Stimulated activated CD8-positive, alpha-beta memory T cell treated with anti-CD3 and anti-CD28 coated beads, Interleukin-2, amount 100 ng/mL, for 1 hour (primary cell): ENCODE measurements at regions not wholly inside any gene's neighbourhood (a gene's known extent, or its start where the extent isn't known, plus 50 kb on each side); places are given as distances from the start of the nearest gene placed in this dataset.
"Not testable (repeated sequence)": the region's sequence is repeated elsewhere in the genome, so short reads cannot be mapped to it uniquely, and the experiment has no call there.

Experiments
- DNase-seq, 2 donors: peaks; one replicate each; pipeline ENCODE4 v3.0.0-alpha.2; 2020; ENCODE audit warnings: low read depth in 2 of 2

DNA sequence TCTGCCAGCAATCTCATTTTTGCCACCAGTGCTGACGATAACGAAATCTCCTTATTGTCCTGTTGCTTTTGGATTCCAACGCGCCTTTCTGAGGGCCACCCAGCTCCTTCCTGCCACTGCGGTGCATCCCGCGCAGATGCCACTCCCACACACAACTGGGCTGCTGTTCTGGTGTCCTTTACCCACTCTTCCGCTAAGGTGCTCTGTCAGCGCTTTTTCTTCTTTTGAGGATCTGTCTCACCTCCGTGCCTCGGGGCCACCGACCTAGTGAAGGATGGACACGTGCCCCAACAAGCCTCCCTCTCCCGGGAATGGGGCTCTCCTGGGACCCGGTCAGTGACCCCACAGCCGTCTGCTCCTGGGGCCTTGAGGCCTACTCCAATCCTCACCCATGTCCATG is 314.3 kb upstream of the COBL start:
- no peak for DNase-seq

GRCh38 chr7:51629206-51629605 is 312.6 kb upstream of the COBL start:
- DNase-seq = no peak

GRCh38 chr7:51621956-51622355 is 305.3 kb upstream of the COBL start:
- no peak for DNase-seq

DNA sequence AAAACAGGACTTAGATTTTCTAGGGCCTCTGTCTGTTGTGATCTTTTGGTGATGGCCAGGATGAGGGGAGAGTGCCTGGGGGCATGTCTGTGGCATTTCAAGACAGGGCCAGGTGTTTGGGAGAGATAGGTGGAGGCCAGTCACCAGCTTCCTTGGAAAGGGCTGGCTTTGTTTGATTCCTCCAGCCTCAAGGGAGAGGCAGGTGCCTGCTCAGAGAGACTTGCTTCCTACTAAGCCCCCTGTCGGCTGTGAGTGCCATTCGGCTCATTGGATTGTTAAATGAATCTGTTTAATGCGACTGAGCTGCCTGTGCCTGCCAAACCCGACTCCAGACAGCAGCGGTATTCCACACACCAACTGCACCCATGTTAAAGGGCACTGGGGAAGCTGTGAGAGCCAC is 304.1 kb upstream of the COBL start:
- DNase-seq = no peak

GRCh38 chr7:51619880-51620279 is 303.3 kb upstream of the COBL start:
- no peak for DNase-seq

DNA sequence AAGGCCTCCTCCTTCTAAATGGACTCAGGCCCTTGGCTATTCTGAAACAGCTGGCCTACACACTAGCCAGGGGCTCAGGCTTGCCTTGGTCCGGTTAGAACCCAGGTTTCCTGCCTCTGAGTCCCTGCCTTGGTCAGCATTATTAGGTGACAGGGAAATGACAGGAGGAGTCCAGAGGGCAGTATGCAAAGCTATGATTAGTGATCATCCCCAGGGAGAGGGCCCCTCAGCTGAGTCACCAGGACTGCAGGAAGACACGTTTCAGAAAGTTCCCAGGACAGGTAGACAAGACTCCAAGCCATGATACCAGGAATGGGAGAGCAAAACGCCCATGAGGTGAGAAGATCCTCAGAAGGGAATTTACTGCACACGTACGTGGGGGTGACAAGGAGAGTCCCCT is 301.1 kb upstream of the COBL start:
- DNase-seq = no peak

- DNase-seq = no peak
Observed at GRCh38 chr7:51613911-51614357, 297.3 kb upstream of the COBL start.

DNA sequence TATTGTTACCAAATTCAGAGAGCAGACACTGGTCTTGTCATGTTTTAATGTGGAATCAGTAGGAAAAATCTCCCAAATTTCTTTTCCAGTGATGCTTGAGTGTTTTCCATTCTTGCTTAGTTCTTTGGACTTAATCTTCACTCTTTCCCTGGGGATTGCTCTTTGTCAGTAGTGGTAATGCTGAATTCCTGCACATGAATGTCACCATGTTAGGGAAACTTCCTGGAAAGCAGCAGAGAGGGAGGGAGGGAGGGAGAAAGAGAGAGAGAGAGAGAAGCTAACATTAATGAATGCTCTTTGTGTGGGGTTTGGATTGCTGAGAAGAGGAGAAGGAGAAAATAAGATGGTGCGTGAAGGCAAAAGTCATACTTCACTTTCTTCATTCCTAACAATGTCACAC is 295.3 kb upstream of the COBL start:
- no peak for DNase-seq

GRCh38 chr7:51607447-51607846 is 290.8 kb upstream of the COBL start:
- no peak for DNase-seq

GRCh38 chr7:51606601-51607154 is 290.1 kb upstream of the COBL start:
- DNase-seq = no peak

DNA sequence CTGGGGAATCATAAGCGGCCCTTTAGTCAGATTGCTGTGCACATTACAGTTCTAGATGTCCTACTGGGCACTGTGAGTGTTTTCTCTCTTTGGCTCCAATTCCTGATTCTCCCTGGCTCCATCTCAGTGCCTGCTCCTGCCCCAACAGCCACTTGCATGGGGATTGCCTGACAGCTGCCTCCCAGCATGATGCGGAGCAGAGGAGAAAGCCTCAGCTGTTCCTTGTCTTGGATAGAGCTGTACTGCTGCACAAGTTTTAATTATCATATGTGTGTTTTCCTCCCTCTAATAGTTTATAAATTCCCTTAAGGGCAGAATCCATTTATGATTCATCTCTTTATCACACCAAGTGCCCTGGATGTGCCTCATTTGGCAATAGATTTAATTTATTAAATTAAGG is 285.8 kb upstream of the COBL start:
- no peak for DNase-seq

GRCh38 chr7:51601461-51601860 is 284.9 kb upstream of the COBL start:
- DNase-seq = no peak

DNA sequence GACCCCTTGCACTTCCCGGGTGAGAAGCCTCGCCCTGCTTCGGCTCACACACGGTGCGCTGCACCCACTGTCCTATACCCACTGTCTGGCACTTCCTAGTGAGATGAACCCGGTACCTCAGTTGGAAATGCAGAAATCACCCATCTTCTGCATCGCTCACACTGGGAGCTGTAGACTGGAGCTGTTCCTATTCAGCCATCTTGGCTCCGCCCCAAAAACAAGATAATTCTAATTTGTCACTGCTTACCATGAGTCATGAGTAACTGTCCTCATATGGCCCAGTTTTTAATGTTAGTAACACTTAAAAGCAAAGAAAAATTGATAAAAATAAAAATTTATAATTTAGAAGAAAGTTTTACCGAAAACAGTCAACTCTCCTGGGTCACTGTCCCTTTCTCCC is 283.3 kb upstream of the COBL start:
- DNase-seq = not testable (repeated sequence)

GRCh38 chr7:51593628-51594027 is 277.0 kb upstream of the COBL start:
- DNase-seq = no peak

DNA sequence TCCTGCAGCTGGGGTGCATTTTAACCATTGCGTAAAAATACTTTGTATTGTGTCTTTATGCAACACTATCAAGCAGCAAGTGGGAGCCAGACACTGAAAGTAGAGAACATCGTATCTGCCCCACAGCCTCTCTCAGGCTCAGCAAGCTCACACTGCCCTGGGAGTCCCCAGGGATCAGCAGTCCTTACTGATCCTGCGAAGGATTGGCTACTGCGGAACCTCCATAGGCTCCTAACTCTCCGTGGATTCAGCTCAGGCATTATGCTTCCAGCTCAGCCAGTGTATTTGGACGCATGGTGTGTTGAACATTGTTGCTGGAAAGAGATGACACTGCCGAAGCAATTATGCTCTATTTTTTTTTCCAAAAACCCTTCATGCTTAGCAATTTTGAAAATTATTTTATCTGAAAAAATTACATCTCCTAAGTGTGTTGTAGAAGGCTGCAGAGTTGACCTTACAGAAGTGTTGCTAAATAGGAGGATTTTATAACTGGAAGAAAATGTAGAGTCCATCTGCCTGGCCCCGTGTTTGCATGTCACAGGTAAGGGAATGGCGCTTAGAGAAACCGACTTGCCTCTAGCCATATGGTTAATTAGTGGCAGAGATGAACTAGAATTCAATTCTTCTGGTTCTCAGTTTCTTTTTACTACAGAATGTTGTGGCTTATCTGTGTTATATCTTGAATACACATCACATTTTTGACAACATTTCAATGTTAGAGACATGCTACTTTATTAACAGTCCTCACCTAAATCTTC is 276.4 kb upstream of the COBL start:
- no peak for DNase-seq

- no peak for DNase-seq
Observed at GRCh38 chr7:51591223-51591622, 274.6 kb upstream of the COBL start.

- no peak for DNase-seq
Observed at GRCh38 chr7:51590746-51591145, 274.1 kb upstream of the COBL start.

GRCh38 chr7:51589111-51589510 is 272.5 kb upstream of the COBL start:
- DNase-seq = no peak

- DNase-seq = no peak
Observed at GRCh38 chr7:51587604-51588003, 271.0 kb upstream of the COBL start.

DNA sequence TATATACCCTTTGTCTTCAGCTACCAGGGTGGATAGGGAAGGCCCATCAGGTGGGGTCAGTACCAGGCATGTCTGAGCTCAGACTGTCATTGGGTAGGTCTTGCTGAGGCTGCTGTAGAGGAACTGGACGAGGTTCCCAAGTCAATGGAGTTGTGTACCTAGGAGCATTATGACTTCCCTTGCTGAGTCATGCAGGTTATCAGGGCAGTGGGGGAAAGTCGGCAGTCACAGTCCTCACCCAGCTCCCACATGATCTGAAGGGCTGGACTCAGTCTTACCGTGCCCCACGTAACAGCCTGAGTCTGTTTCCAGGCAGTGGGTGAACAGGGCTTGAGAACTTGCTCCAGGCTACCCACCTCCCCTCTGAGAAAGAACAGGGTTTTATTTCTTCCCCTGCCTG is 260.8 kb upstream of the COBL start:
- no peak for DNase-seq

DNA sequence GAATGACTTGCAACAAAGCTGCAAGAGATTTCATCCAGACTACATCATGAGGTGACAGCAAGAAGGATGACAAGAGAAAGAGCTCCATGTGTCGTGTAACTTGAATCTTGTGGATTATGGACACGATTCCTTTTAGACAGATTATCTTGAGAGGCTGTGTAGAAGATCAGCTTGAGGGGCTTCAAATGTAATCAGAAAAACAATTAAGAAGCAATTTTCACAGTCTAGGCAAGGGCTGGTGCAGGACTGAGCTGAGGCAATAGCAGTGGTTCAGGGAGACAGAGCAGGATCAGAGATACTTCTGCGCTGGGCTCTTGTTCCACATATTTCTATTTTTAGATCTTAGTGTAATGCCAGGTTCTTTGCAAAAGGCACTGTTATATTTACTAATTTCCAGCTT is 253.0 kb upstream of the COBL start:
- DNase-seq = no peak

GRCh38 chr7:51569176-51569575 is 252.6 kb upstream of the COBL start:
- no peak for DNase-seq

DNA sequence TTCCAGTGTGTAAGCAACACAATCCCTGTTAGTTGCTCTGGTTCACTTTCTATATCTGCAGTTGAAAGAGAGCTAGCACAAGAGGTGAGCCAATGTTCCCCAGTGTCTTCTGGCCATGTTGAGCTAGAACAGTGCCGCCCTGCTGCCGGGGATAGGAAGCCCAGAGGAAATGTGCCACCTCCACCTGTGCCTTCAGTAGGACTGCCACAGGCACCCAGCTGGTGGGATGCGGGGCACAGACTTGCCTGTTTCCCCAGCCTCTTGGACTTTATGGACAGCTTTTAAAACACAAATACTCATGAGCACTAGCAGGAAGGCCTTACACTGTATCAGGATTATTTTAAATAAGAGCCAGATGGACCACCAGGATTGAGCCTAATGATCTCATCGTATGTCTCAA is 234.5 kb upstream of the COBL start:
- DNase-seq = no peak

DNA sequence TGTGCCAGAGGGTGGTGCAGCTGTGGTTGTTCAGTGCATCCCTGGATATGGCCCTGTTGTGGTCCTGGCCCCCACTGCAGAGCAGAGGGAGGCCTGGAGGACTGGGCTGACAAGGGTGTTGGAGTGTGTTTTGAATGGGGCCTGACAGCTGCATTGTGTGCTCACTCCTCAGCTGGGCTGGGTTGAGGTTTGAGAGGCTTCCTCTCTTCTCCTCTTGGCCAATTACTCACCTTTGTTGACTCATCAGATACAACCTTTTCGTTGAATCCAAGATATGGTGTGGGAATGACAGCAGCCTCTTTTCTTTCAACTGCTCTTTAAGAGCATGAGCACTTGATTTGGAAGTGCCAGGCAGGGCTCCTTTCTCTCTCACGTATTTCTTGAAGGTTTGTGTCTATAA is 228.5 kb upstream of the COBL start:
- DNase-seq = no peak
